BJ (cell line): ENCODE measurements at regions not wholly inside any gene's neighbourhood (a gene's known extent, or its start where the extent isn't known, plus 50 kb on each side); places are given as distances from the start of the nearest gene placed in this dataset.

Experiments used
- CTCF ChIA-PET: fragments of 350-600 bp; formaldehyde crosslinking; extraction: SDS; loops from one replicate; lab custom pipeline; 2021; ENCODE audit warnings: antibody characterized with exemption, inconsistent platforms; lab: Yijun Ruan, JAX
- POLR2A ChIA-PET: fragments of 300-600 bp; sonication (Branson Sonifier 250); formaldehyde crosslinking; extraction: SDS; loops from one replicate; lab custom pipeline; 2021; ENCODE audit warnings: antibody characterized with exemption; lab: Charles Lee
- DNase-seq: peaks from one replicate; pipeline ENCODE4 v3.0.0-alpha.2; 2011; ENCODE audit warnings: low read depth
- H3K27me3 ChIP-seq: 2 replicates; pipeline ENCODE4 v1.6.0; 2011; ENCODE audit warnings: low read length; ENCODE audit not compliant: control insufficient read depth, insufficient read depth
- H3K36me3 ChIP-seq: 2 replicates; pipeline ENCODE4 v1.5.1; 2011; ENCODE audit warnings: low read length; ENCODE audit not compliant: control insufficient read depth, insufficient read depth
- H3K4me3 ChIP-seq: 2 replicates; pipeline ENCODE4 v1.5.1; 2011; ENCODE audit warnings: low read depth, mild to moderate bottlenecking, control low read depth, low read length
- TF ChIP-seq, protein P1 (sequence below): IDR thresholded peaks from 2 replicates; pipeline ENCODE4 v1.5.1; 2011; ENCODE audit warnings: low read depth, mild to moderate bottlenecking, control low read depth, inconsistent platforms, low read length, moderate library complexity; ENCODE audit not compliant: insufficient read depth

DNA sequence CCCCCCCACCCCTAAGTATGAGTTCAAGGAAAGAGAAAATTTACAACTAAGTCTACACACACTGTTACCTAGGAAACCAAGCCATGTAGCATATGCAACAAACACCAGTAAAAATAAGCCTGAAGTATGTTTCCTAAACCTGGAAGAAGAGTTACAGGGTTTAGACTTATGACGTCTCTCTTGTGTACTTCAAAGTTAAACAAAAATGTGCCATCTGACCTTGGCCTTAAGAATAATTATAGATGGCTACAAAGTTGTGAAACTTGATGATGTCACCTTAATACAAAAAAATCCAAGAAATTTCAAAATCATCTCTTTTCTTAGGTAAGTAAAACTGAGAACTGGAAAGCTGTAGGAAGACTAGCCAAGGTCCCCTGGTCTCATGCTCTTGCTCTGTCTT is 297.6 kb upstream of the NRXN1 start:
- ChIA-PET CTCF (no interaction called here), POLR2A (no interaction called here)
- H3K27me3 ChIP-seq = no peaks in the 10 kb centered on the region
- TF ChIP-seq, protein P1, sequence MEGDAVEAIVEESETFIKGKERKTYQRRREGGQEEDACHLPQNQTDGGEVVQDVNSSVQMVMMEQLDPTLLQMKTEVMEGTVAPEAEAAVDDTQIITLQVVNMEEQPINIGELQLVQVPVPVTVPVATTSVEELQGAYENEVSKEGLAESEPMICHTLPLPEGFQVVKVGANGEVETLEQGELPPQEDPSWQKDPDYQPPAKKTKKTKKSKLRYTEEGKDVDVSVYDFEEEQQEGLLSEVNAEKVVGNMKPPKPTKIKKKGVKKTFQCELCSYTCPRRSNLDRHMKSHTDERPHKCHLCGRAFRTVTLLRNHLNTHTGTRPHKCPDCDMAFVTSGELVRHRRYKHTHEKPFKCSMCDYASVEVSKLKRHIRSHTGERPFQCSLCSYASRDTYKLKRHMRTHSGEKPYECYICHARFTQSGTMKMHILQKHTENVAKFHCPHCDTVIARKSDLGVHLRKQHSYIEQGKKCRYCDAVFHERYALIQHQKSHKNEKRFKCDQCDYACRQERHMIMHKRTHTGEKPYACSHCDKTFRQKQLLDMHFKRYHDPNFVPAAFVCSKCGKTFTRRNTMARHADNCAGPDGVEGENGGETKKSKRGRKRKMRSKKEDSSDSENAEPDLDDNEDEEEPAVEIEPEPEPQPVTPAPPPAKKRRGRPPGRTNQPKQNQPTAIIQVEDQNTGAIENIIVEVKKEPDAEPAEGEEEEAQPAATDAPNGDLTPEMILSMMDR = no peak
- H3K4me3 ChIP-seq = no peak overlapping the region
- no peaks in the 10 kb centered on the region for H3K36me3 ChIP-seq
- no peak for DNase-seq

DNA sequence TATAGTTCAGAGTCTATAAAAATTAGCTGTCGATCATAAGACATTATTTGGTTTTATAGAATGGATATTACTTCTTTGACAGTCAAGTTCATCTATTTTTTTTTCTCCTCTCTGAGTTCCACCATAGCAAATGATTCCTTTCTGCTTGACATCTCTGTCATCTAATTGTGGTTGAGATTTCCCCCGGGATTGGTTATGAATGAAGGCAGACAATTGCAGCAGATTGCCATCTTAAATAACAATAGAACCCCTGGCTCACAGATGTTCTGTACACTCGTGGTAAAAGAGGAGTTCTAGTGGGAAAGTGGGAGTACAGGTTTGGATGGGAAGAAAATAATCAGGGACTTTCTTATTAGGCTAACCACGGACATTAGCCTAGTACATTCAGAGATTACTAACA is 292.1 kb upstream of the NRXN1 start:
- H3K27me3 ChIP-seq = no peaks in the 10 kb centered on the region
- ChIA-PET CTCF (no interaction called here), POLR2A (no interaction called here)
- no peak for DNase-seq
- no peak overlapping the region for H3K4me3 ChIP-seq
- no peaks in the 10 kb centered on the region for H3K36me3 ChIP-seq
- TF ChIP-seq, protein P1 = no peak

- DNase-seq = no peak
- CTCF ChIA-PET = no interaction called here
- Histone ChIP-seq H3K36me3 (no peaks in the 10 kb centered on the region), H3K4me3 (no peak overlapping the region), H3K27me3 (no peaks in the 10 kb centered on the region)
- TF ChIP-seq, protein P1 = no peak
- POLR2A ChIA-PET = no interaction called here
Measured at GRCh38 chr2:51322613-51323012, 290.7 kb upstream of the NRXN1 start.

DNA sequence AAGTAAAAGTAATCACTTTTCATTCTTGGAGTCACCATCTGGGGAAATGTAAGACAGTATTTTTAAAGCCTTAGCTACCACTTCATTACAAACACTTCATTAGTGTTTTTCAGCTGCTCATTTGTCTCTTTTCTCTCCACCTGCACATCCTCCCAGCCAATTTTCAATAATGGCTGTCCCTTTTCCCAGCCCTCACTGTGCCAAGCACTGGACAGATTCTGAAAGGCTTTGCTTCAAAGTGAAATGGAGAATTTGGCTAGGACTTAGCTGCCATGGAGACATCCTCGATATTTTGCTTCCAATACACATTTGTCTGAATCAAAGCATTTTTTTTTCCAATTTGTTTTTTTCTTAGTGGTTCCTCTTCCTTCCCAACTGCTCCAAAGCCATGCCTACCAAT is 272.4 kb upstream of the NRXN1 start:
- DNase-seq = no peak
- TF ChIP-seq, protein P1 = no peak
- no peak overlapping the region for H3K4me3 ChIP-seq
- H3K27me3 ChIP-seq = no peaks in the 10 kb centered on the region
- no peaks in the 10 kb centered on the region for H3K36me3 ChIP-seq
- CTCF ChIA-PET = no interaction called here
- POLR2A ChIA-PET = no interaction called here

DNA sequence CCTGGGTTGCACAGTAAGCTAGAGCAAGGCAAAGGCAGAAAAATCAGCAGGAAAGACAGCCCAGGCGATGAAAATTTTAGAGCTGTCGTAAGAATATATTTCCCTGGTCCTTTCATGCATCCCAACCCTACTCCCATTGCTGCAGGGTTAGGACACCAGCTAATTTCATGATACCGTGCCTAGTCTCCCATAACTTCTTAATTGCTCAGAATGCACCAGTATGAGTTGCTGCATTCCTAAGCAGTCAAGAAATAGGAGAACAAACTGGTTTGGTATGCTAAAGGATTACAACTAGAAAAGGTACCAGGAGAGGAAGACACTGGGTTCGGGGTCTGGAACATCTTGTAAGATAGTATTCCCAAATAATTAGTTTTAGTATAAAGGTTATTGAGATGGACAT is 269.4 kb upstream of the NRXN1 start:
- Histone ChIP-seq H3K4me3 (no peak overlapping the region), H3K36me3 (no peaks in the 10 kb centered on the region), H3K27me3 (no peaks in the 10 kb centered on the region)
- ChIA-PET POLR2A (no interaction called here), CTCF (no interaction called here)
- DNase-seq = no peak
- TF ChIP-seq, protein P1 = no peak
